OCI-LY3 (cell line): ENCODE measurements at regions not wholly inside any gene's neighbourhood (a gene's known extent, or its start where the extent isn't known, plus 50 kb on each side); places are given as distances from the start of the nearest gene placed in this dataset.

ENCODE experiments used
- EZH2phosphoT487 ChIP-seq: fragments of 200-600 bp; shearing (Covaris generic); IDR thresholded peaks from 2 replicates; pipeline ENCODE4 v1.6.1; 2018; ENCODE audit warnings: antibody characterized with exemption, mixed run types, low read depth
- TF ChIP-seq, protein P1 (sequence below): fragments of 200-600, 300-600 bp; sonication (generic); IDR thresholded peaks from 2 replicates; pipeline ENCODE4 v1.5.1; 2014; ENCODE audit warnings: antibody characterized with exemption, low read length, low read depth

DNA sequence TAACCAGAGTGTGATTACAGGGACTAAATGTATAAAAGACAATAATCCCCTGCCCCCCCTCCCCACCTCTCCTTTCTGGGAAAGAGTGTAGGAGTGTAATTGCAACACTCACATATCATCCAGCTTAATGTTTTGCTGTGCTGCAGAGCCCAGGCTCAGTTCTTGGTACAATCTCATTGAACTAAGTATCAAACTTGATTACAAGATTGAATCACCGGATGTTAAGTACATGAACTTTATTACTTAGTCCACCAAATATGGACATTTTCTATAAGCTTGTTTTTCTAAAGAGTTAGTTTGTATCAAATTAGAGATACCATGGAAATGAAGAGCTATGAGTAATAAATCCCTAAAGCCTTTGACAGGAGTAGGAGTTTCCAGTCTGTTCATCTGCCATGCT is 559.1 kb downstream of the ZNF674 start:
- TF ChIP-seq, protein P1, sequence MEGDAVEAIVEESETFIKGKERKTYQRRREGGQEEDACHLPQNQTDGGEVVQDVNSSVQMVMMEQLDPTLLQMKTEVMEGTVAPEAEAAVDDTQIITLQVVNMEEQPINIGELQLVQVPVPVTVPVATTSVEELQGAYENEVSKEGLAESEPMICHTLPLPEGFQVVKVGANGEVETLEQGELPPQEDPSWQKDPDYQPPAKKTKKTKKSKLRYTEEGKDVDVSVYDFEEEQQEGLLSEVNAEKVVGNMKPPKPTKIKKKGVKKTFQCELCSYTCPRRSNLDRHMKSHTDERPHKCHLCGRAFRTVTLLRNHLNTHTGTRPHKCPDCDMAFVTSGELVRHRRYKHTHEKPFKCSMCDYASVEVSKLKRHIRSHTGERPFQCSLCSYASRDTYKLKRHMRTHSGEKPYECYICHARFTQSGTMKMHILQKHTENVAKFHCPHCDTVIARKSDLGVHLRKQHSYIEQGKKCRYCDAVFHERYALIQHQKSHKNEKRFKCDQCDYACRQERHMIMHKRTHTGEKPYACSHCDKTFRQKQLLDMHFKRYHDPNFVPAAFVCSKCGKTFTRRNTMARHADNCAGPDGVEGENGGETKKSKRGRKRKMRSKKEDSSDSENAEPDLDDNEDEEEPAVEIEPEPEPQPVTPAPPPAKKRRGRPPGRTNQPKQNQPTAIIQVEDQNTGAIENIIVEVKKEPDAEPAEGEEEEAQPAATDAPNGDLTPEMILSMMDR = no peak
- TF ChIP-seq EZH2phosphoT487 = no peak
